Type B pancreatic cell (in vitro differentiated cells): ENCODE measurements at regions not wholly inside any gene's neighbourhood (a gene's known extent, or its start where the extent isn't known, plus 50 kb on each side); places are given as distances from the start of the nearest gene placed in this dataset.
"Not testable (repeated sequence)": the region's sequence is repeated elsewhere in the genome, so short reads cannot be mapped to it uniquely, and the experiment has no call there.

Experiments
- DNase-seq: peaks from one replicate; pipeline ENCODE4 v3.0.0; 2021; ENCODE audit warnings: mixed read lengths; ENCODE audit not compliant: unreplicated experiment; ENCODE audit errors: extremely low spot score
- H3K27ac Mint-ChIP-seq: 2 replicates; pipeline ENCODE4 v1.8.0; 2021; ENCODE audit warnings: mild to moderate bottlenecking, mixed read lengths
- H3K27me3 Mint-ChIP-seq: 2 replicates; pipeline ENCODE4 v1.8.0; 2021; ENCODE audit warnings: mixed read lengths
- H3K36me3 Mint-ChIP-seq: 2 replicates; pipeline ENCODE4 v1.8.0; 2021; ENCODE audit warnings: mixed read lengths
- H3K4me1 Mint-ChIP-seq: one replicate; pipeline ENCODE4 v1.8.0; 2021; ENCODE audit warnings: mixed read lengths; ENCODE audit not compliant: unreplicated experiment
- H3K4me3 Mint-ChIP-seq: 2 replicates; pipeline ENCODE4 v1.8.0; 2021; ENCODE audit warnings: mild to moderate bottlenecking, mixed read lengths
- H3K9me3 Mint-ChIP-seq: 2 replicates; pipeline ENCODE4 v1.8.0; 2021; ENCODE audit warnings: mixed read lengths
- TF ChIP-seq, protein P1 (sequence below): fragments of 200-600 bp; sonication (generic); conservative IDR thresholded peaks from 2 replicates; pipeline ENCODE4 v1.5.0; 2021; ENCODE audit warnings: antibody characterized with exemption, mild to moderate bottlenecking

- TF ChIP-seq, protein P1, sequence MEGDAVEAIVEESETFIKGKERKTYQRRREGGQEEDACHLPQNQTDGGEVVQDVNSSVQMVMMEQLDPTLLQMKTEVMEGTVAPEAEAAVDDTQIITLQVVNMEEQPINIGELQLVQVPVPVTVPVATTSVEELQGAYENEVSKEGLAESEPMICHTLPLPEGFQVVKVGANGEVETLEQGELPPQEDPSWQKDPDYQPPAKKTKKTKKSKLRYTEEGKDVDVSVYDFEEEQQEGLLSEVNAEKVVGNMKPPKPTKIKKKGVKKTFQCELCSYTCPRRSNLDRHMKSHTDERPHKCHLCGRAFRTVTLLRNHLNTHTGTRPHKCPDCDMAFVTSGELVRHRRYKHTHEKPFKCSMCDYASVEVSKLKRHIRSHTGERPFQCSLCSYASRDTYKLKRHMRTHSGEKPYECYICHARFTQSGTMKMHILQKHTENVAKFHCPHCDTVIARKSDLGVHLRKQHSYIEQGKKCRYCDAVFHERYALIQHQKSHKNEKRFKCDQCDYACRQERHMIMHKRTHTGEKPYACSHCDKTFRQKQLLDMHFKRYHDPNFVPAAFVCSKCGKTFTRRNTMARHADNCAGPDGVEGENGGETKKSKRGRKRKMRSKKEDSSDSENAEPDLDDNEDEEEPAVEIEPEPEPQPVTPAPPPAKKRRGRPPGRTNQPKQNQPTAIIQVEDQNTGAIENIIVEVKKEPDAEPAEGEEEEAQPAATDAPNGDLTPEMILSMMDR, result no peak
- no peak overlapping the region for H3K4me3 Mint-ChIP-seq
- H3K9me3 Mint-ChIP-seq, result no peaks in the 10 kb centered on the region
- DNase-seq, result no peak
- H3K27ac Mint-ChIP-seq, result no peak overlapping the region
- H3K4me1 Mint-ChIP-seq, result no peaks in the 10 kb centered on the region
- H3K27me3 Mint-ChIP-seq, result no peaks in the 10 kb centered on the region
- no peaks in the 10 kb centered on the region for H3K36me3 Mint-ChIP-seq
Measured at GRCh38 chr12:127044836-127045235, 1222.1 kb upstream of the TMEM132C start.

- TF ChIP-seq, protein P1, result no peak
Measured at GRCh38 chr12:127046467-127046866, 1220.5 kb upstream of the TMEM132C start.

GRCh38 chr12:127048057-127048456 is 1218.9 kb upstream of the TMEM132C start:
- no peak overlapping the region for H3K27ac Mint-ChIP-seq
- H3K27me3 Mint-ChIP-seq, result no peaks in the 10 kb centered on the region
- DNase-seq, result no peak
- TF ChIP-seq, protein P1, result no peak
- H3K4me3 Mint-ChIP-seq, result no peak overlapping the region
- no peaks in the 10 kb centered on the region for H3K4me1 Mint-ChIP-seq
- H3K36me3 Mint-ChIP-seq, result no peaks in the 10 kb centered on the region
- no peaks in the 10 kb centered on the region for H3K9me3 Mint-ChIP-seq

More at GRCh38 chr12:127046467-127046866, 1220.5 kb upstream of the TMEM132C start:
- DNase-seq, result no peak
- Mint-ChIP-seq H3K9me3 (no peaks in the 10 kb centered on the region), H3K4me3 (no peak overlapping the region), H3K27ac (no peak overlapping the region), H3K27me3 (no peaks in the 10 kb centered on the region), H3K4me1 (no peaks in the 10 kb centered on the region), H3K36me3 (no peaks in the 10 kb centered on the region)

GRCh38 chr12:127048525-127048924 is 1218.4 kb upstream of the TMEM132C start:
- not testable (repeated sequence) for H3K27ac Mint-ChIP-seq, H3K9me3 Mint-ChIP-seq, H3K36me3 Mint-ChIP-seq, H3K4me3 Mint-ChIP-seq, H3K4me1 Mint-ChIP-seq, DNase-seq, H3K27me3 Mint-ChIP-seq

DNA sequence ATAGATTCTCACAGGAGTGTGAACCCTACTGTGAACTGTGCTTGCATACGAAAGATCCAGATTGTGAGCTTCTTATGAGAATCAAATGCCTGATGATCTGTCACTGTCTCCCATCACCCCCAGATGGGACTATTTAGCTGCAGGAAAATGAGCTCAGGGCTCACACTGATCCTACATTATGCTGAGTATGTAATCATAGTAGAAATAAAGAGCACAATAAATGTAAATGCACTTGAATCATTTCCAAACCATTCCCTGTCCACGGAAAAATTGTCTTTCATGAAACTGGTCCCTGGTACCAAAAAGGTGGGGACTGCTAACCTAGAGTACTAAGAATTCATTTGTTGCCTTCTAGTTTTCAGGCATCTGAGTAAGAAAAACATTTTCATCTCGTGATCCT is 1215.8 kb upstream of the TMEM132C start:
- DNase-seq, result no peak
- Mint-ChIP-seq H3K4me1 (peaks cover 9% of the 10 kb centered on the region), H3K9me3 (no peaks in the 10 kb centered on the region), H3K4me3 (no peak overlapping the region), H3K36me3 (no peaks in the 10 kb centered on the region), H3K27me3 (no peaks in the 10 kb centered on the region), H3K27ac (no peak overlapping the region)
- TF ChIP-seq, protein P1, result no peak

- H3K36me3 Mint-ChIP-seq, result no peaks in the 10 kb centered on the region
- no peak overlapping the region for H3K27ac Mint-ChIP-seq
Measured at GRCh38 chr12:127052511-127053232, 1214.3 kb upstream of the TMEM132C start.

More at GRCh38 chr12:127052511-127053232, 1214.3 kb upstream of the TMEM132C start:
- Mint-ChIP-seq H3K4me1 (peaks cover 9% of the 10 kb centered on the region), H3K4me3 (no peak overlapping the region), H3K27me3 (no peaks in the 10 kb centered on the region), H3K9me3 (no peaks in the 10 kb centered on the region)
- TF ChIP-seq, protein P1, result no peak
- DNase-seq, result no peak
